IMR-90 (cell line): ENCODE measurements at regions not wholly inside any gene's neighbourhood (a gene's known extent, or its start where the extent isn't known, plus 50 kb on each side); places are given as distances from the start of the nearest gene placed in this dataset.

Experiments used
- BHLHE40 ChIP-seq: fragments of 150-350 bp; IDR thresholded peaks from 2 replicates; pipeline ENCODE4 v1.6.1; 2016; ENCODE audit warnings: mild to moderate bottlenecking, low read depth, low read length
- CEBPB ChIP-seq: IDR thresholded peaks from 2 replicates; pipeline ENCODE4 v1.6.1; 2012; ENCODE audit warnings: low read depth, low read length, improper control_type of control experiment
- POLR2A ChIP-seq: IDR thresholded peaks from 2 replicates; pipeline ENCODE4 v1.6.1; 2012; ENCODE audit warnings: mild to moderate bottlenecking, low read depth, low read length
- RAD21 ChIP-seq: IDR thresholded peaks from 2 replicates; pipeline ENCODE4 v1.6.1; 2012; ENCODE audit warnings: low read length, improper control_type of control experiment
- RFX5 ChIP-seq: IDR thresholded peaks from 2 replicates; pipeline ENCODE4 v1.8.0; 2012; ENCODE audit warnings: low read depth, mild to moderate bottlenecking, low read length, moderate library complexity
- USF2 ChIP-seq: fragments of 150-350 bp; IDR thresholded peaks from 2 replicates; pipeline ENCODE4 v1.6.1; 2017; ENCODE audit warnings: mild to moderate bottlenecking, antibody characterized with exemption, low read length, low read depth
- TF ChIP-seq, protein P1 (sequence below): conservative IDR thresholded peaks from 2 replicates; pipeline ENCODE4 v1.5.1; 2012; ENCODE audit warnings: mild to moderate bottlenecking, low read depth, low read length, improper control_type of control experiment

GRCh38 chr4:18945464-18945863 lies 923.9 kb upstream of the LCORL start:
- TF ChIP-seq USF2 (no peak), CEBPB (no peak), POLR2A (no peak), BHLHE40 (no peak), RFX5 (no peak), RAD21 (no peak)
- TF ChIP-seq, protein P1, sequence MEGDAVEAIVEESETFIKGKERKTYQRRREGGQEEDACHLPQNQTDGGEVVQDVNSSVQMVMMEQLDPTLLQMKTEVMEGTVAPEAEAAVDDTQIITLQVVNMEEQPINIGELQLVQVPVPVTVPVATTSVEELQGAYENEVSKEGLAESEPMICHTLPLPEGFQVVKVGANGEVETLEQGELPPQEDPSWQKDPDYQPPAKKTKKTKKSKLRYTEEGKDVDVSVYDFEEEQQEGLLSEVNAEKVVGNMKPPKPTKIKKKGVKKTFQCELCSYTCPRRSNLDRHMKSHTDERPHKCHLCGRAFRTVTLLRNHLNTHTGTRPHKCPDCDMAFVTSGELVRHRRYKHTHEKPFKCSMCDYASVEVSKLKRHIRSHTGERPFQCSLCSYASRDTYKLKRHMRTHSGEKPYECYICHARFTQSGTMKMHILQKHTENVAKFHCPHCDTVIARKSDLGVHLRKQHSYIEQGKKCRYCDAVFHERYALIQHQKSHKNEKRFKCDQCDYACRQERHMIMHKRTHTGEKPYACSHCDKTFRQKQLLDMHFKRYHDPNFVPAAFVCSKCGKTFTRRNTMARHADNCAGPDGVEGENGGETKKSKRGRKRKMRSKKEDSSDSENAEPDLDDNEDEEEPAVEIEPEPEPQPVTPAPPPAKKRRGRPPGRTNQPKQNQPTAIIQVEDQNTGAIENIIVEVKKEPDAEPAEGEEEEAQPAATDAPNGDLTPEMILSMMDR: no peak
